HEK293T (cell line): ENCODE measurements at regions not wholly inside any gene's neighbourhood (a gene's known extent, or its start where the extent isn't known, plus 50 kb on each side); places are given as distances from the start of the nearest gene placed in this dataset.

ENCODE experiments used
- BHLHE40 ChIP-seq: fragments of 450-650 bp; IDR thresholded peaks from 2 replicates; pipeline ENCODE4 v1.6.1; 2016; ENCODE audit warnings: mild to moderate bottlenecking, moderate library complexity, borderline replicate concordance
- ELF4 ChIP-seq: fragments of 450-650 bp; IDR thresholded peaks from 2 replicates; pipeline ENCODE4 v1.6.1; 2017; ENCODE audit warnings: antibody characterized with exemption
- FOXA1 ChIP-seq: fragments of 450-650 bp; IDR thresholded peaks from 2 replicates; pipeline ENCODE4 v1.6.1; 2016; ENCODE audit warnings: mild to moderate bottlenecking
- FOXK2 ChIP-seq: fragments of 450-650 bp; IDR thresholded peaks from 2 replicates; pipeline ENCODE4 v1.6.1; 2016; ENCODE audit warnings: mild to moderate bottlenecking
- FOXM1 ChIP-seq: fragments of 450-650 bp; IDR thresholded peaks from 2 replicates; pipeline ENCODE4 v1.6.1; 2017; ENCODE audit warnings: mild to moderate bottlenecking, borderline replicate concordance
- HDGF ChIP-seq: fragments of 450-650 bp; IDR thresholded peaks from 2 replicates; pipeline ENCODE4 v1.6.1; 2017; ENCODE audit warnings: antibody characterized with exemption, borderline replicate concordance
- L3MBTL2 ChIP-seq: fragments of 450-650 bp; conservative IDR thresholded peaks from 2 replicates; pipeline ENCODE4 v1.6.1; 2016; ENCODE audit warnings: mild to moderate bottlenecking
- NFRKB ChIP-seq: fragments of 450-650 bp; IDR thresholded peaks from 2 replicates; pipeline ENCODE4 v1.6.1; 2016; ENCODE audit warnings: mild to moderate bottlenecking, moderate library complexity
- SP1 ChIP-seq: fragments of 450-650 bp; IDR thresholded peaks from 2 replicates; pipeline ENCODE4 v1.6.1; 2017
- SUZ12 ChIP-seq: fragments of 450-650 bp; IDR thresholded peaks from 2 replicates; pipeline ENCODE4 v1.6.1; 2016; ENCODE audit warnings: mild to moderate bottlenecking
- TARDBP ChIP-seq: fragments of 450-650 bp; IDR thresholded peaks from 2 replicates; pipeline ENCODE4 v1.6.1; 2016
- ZNF384 ChIP-seq: fragments of 450-650 bp; IDR thresholded peaks from 2 replicates; pipeline ENCODE4 v1.6.1; 2016
- TF ChIP-seq, protein P1 (sequence below): fragments of 450-650 bp; IDR thresholded peaks from 2 replicates; pipeline ENCODE4 v1.6.1; 2016

- no peak for TF ChIP-seq HDGF
- no peak for TF ChIP-seq ELF4
- no peak for TF ChIP-seq NFRKB
- TF ChIP-seq SP1: no peak
- TF ChIP-seq SUZ12: no peak
- TF ChIP-seq FOXM1: no peak
- TF ChIP-seq FOXK2: no peak
- TF ChIP-seq L3MBTL2: no peak
- TF ChIP-seq TARDBP: no peak
- TF ChIP-seq FOXA1: no peak
- TF ChIP-seq, protein P1, sequence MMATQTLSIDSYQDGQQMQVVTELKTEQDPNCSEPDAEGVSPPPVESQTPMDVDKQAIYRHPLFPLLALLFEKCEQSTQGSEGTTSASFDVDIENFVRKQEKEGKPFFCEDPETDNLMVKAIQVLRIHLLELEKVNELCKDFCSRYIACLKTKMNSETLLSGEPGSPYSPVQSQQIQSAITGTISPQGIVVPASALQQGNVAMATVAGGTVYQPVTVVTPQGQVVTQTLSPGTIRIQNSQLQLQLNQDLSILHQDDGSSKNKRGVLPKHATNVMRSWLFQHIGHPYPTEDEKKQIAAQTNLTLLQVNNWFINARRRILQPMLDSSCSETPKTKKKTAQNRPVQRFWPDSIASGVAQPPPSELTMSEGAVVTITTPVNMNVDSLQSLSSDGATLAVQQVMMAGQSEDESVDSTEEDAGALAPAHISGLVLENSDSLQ: no peak
- no peak for TF ChIP-seq BHLHE40
- no peak for TF ChIP-seq ZNF384
Observed at GRCh38 chr4:141807103-141807891, 170.9 kb downstream of the IL15 start.
